ENCODE measurements at regions not wholly inside any gene's neighbourhood (a gene's known extent, or its start where the extent isn't known, plus 50 kb on each side); places are given as distances from the start of the nearest gene placed in this dataset.

- Histone ChIP-seq H3K4me3 (replicated peaks; ENCODE audit: insufficient read depth, low read length) (no peak overlapping the region), H3K27me3 (ENCODE audit: insufficient read depth, poor library complexity, severe bottlenecking) (no peaks in the 10 kb centered on the region), H3K27ac (replicated peaks) (no peak overlapping the region)
- no peak for DNase-seq (ENCODE audit: low read depth in 1 of 2, low spot score in 1 of 2)
- TF ChIP-seq REST (IDR thresholded peaks at IDR 0.05; ENCODE audit: insufficient replicate concordance, low read depth) (no peak), CTCF (IDR thresholded peaks at IDR 0.05; ENCODE audit: insufficient read depth, low read length) (no peak), POLR2AphosphoS5 (IDR thresholded peaks at IDR 0.05; ENCODE audit: low read depth) (no peak), SPI1 (IDR thresholded peaks at IDR 0.05; ENCODE audit: borderline replicate concordance, low read depth) (no peak), GABPA (IDR thresholded peaks at IDR 0.05; ENCODE audit: low read depth) (no peak)
Measured at GRCh38 chr5:145587710-145588109, 247.4 kb downstream of the PRELID2 start.

- Histone ChIP-seq H3K27me3 (ENCODE audit: insufficient read depth, poor library complexity, severe bottlenecking) (no peaks in the 10 kb centered on the region), H3K27ac (replicated peaks) (no peak overlapping the region), H3K4me3 (replicated peaks; ENCODE audit: insufficient read depth, low read length) (no peak overlapping the region)
- TF ChIP-seq POLR2AphosphoS5 (IDR thresholded peaks at IDR 0.05; ENCODE audit: low read depth) (no peak), CTCF (IDR thresholded peaks at IDR 0.05; ENCODE audit: insufficient read depth, low read length) (no peak), REST (IDR thresholded peaks at IDR 0.05; ENCODE audit: insufficient replicate concordance, low read depth) (no peak), GABPA (IDR thresholded peaks at IDR 0.05; ENCODE audit: low read depth) (no peak), SPI1 (IDR thresholded peaks at IDR 0.05; ENCODE audit: borderline replicate concordance, low read depth) (no peak)
- no peak for DNase-seq (ENCODE audit: low read depth in 1 of 2, low spot score in 1 of 2)
Measured at GRCh38 chr5:145587308-145587672, 247.9 kb downstream of the PRELID2 start.

GRCh38 chr5:145586661-145587307, 248.4 kb downstream of the PRELID2 start:
- TF ChIP-seq CTCF (IDR thresholded peaks at IDR 0.05; ENCODE audit: insufficient read depth, low read length), result no peak
- TF ChIP-seq SPI1 (IDR thresholded peaks at IDR 0.05; ENCODE audit: borderline replicate concordance, low read depth), result no peak
- TF ChIP-seq GABPA (IDR thresholded peaks at IDR 0.05; ENCODE audit: low read depth), result no peak
- TF ChIP-seq POLR2AphosphoS5 (IDR thresholded peaks at IDR 0.05; ENCODE audit: low read depth), result no peak
- no peak for TF ChIP-seq REST (IDR thresholded peaks at IDR 0.05; ENCODE audit: insufficient replicate concordance, low read depth)
- Histone ChIP-seq H3K27me3 (ENCODE audit: insufficient read depth, poor library complexity, severe bottlenecking) (no peaks in the 10 kb centered on the region), H3K4me3 (replicated peaks; ENCODE audit: insufficient read depth, low read length) (no peak overlapping the region), H3K27ac (replicated peaks) (no peak overlapping the region)
- no peak for DNase-seq (ENCODE audit: low read depth in 1 of 2, low spot score in 1 of 2)
